NCI-H1105 treated with DMSO at 0.1 percent for 48 hours (cell line): ENCODE measurements at regions not wholly inside any gene's neighbourhood (a gene's known extent, or its start where the extent isn't known, plus 50 kb on each side); places are given as distances from the start of the nearest gene placed in this dataset.

Source experiments
- DNase-seq: peaks from one replicate; lab custom pipeline; 2025; lab: John Stamatoyannopoulos, UW

GRCh38 chr2:198213253-198213652, 408.9 kb downstream of the PLCL1 start:
- no peak for DNase-seq

DNA sequence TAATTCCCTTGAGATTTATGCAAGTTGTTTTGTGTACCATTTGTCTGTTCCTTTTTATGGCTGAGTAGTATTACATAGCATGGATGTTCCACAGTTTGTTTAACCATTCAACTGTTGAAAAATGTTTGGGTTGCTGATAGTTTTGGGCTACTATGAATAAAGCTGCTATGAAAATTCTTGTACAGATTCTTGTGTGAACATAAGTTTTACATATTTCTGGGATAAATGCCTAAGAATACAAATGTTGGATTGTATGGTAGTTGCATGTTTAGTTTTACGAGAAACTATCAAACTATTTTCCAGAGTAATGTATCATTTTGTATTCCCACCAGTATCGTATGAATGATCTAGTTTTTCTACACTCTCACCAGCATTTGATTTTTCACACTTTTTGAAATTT, 407.3 kb downstream of the PLCL1 start:
- no peak for DNase-seq

GRCh38 chr2:198203336-198204069, 399.1 kb downstream of the PLCL1 start:
- no peak for DNase-seq
